PC-3 (cell line): ENCODE measurements at regions not wholly inside any gene's neighbourhood (a gene's known extent, or its start where the extent isn't known, plus 50 kb on each side); places are given as distances from the start of the nearest gene placed in this dataset.
"Not testable (repeated sequence)": the region's sequence is repeated elsewhere in the genome, so short reads cannot be mapped to it uniquely, and the experiment has no call there.

Experiments used
- ATAC-seq: fragments of 200-7000 bp; cut with Tn5 transposase; 2 replicates; pipeline ENCODE4 v1.9.1; 2020; ENCODE audit warnings: mild to moderate bottlenecking, moderate library complexity
- BruUV-seq: library from RNA; stranded (reverse); fragments of 400-500 nt; replicated peaks from 2 replicates; lab custom pipeline; 2021; lab: Mats Ljungman, UMichigan
- CTCF ChIA-PET: fragments of 300-600 bp; sonication (Branson Sonifier 250); formaldehyde crosslinking; loops from one replicate; lab custom pipeline; 2022; ENCODE audit warnings: antibody characterized with exemption; lab: Charles Lee
- POLR2A ChIA-PET: fragments of 300-600 bp; sonication (Branson Sonifier 250); formaldehyde crosslinking; loops from one replicate; lab custom pipeline; 2022; ENCODE audit warnings: antibody characterized with exemption; ENCODE audit not compliant: unreplicated experiment; lab: Charles Lee
- DNase-seq: peaks from one replicate; pipeline ENCODE4 v3.0.0-alpha.2; 2015
- H2AFZ ChIP-seq: fragments of 300-600 bp; sonication (generic); 2 replicates; pipeline ENCODE4 v1.6.0; 2016; ENCODE audit warnings: antibody characterized with exemption, low read length
- H3F3A ChIP-seq: fragments of 300-600 bp; sonication (generic); one replicate; pipeline ENCODE4 v1.6.0; 2017; ENCODE audit warnings: antibody characterized with exemption, low read length, control low read depth, mild to moderate bottlenecking; ENCODE audit not compliant: unreplicated experiment
- H3K27ac ChIP-seq: fragments of 300-600 bp; sonication (generic); 2 replicates; pipeline ENCODE4 v1.5.1; 2016; ENCODE audit warnings: mild to moderate bottlenecking, low read length
- H3K27me3 ChIP-seq: fragments of 300-600 bp; sonication (generic); 2 replicates; pipeline ENCODE4 v1.6.1; 2016; ENCODE audit warnings: low read length, mixed read lengths
- H3K36me3 ChIP-seq: fragments of 300-600 bp; sonication (generic); 2 replicates; pipeline ENCODE4 v1.6.1; 2016; ENCODE audit warnings: low read depth, mixed run types, low read length, mixed read lengths
- H3K4me1 ChIP-seq: fragments of 300-600 bp; sonication (generic); 2 replicates; pipeline ENCODE4 v1.5.1; 2016; ENCODE audit warnings: low read length; ENCODE audit not compliant: insufficient read depth
- H3K4me2 ChIP-seq: fragments of 300-600 bp; sonication (generic); 2 replicates; pipeline ENCODE4 v1.6.0; 2016; ENCODE audit warnings: low read length
- H3K4me3 ChIP-seq: fragments of 300-600 bp; sonication (generic); 2 replicates; pipeline ENCODE4 v1.5.1; 2016; ENCODE audit warnings: mild to moderate bottlenecking, low read length, mixed read lengths
- H3K79me2 ChIP-seq: fragments of 300-600 bp; sonication (generic); 2 replicates; pipeline ENCODE4 v1.6.1; 2017; ENCODE audit warnings: low read length, mixed read lengths
- H3K9ac ChIP-seq: fragments of 300-600 bp; sonication (generic); 2 replicates; pipeline ENCODE4 v1.6.0; 2016; ENCODE audit warnings: mild to moderate bottlenecking, low read length
- H3K9me2 ChIP-seq: fragments of 300-600 bp; sonication (generic); replicated peaks from 2 replicates; pipeline ENCODE4 v1.6.1; 2016; ENCODE audit warnings: mixed run types, low read length, mixed read lengths
- H3K9me3 ChIP-seq: fragments of 300-600 bp; sonication (generic); 2 replicates; pipeline ENCODE4 v1.6.1; 2016; ENCODE audit warnings: low read length, mixed read lengths
- H4K20me1 ChIP-seq: fragments of 300-600 bp; sonication (generic); 2 replicates; pipeline ENCODE4 v1.6.1; 2016; ENCODE audit warnings: low read length, mixed read lengths
- CTCF ChIP-seq: fragments of 300-600 bp; sonication (generic); conservative IDR thresholded peaks from 2 replicates; pipeline ENCODE4 v1.5.1; 2017; ENCODE audit warnings: antibody characterized with exemption, low read depth, mild to moderate bottlenecking, low read length
- EZH2 ChIP-seq: fragments of 300-600 bp; sonication (generic); IDR thresholded peaks from one replicate; pipeline ENCODE4 v1.6.1; 2017; ENCODE audit warnings: antibody characterized with exemption, mild to moderate bottlenecking, low read length; ENCODE audit not compliant: unreplicated experiment
- EZH2phosphoT487 ChIP-seq: fragments of 300-600 bp; sonication (generic); IDR thresholded peaks from 2 replicates; pipeline ENCODE4 v1.6.1; 2018; ENCODE audit warnings: mild to moderate bottlenecking, antibody characterized with exemption, low read length, borderline replicate concordance
- intact Hi-C: fragments of 100-400 bp; cut with micrococcal nuclease; formaldehyde crosslinking; loops from 2 replicates; pipeline ENCODE4 v1.9.0; 2023

GRCh38 chr4:111435986-111436744 lies 709.1 kb upstream of the FAM241A start:
- Histone ChIP-seq H3K9me2 (no peaks in the 10 kb centered on the region), H3K79me2 (no peaks in the 10 kb centered on the region), H3K27ac (no peak overlapping the region), H3K36me3 (no peaks in the 10 kb centered on the region), H3K9ac (no peak overlapping the region), H3K4me2 (no peak overlapping the region), H3K9me3 (no peaks in the 10 kb centered on the region), H3K27me3 (no peaks in the 10 kb centered on the region), H3F3A (no peaks in the 10 kb centered on the region), H4K20me1 (no peaks in the 10 kb centered on the region), H3K4me1 (peaks cover 21% of the 10 kb centered on the region), H3K4me3 (no peak overlapping the region), H2AFZ (no peak overlapping the region)
- DNase-seq (peak; percentile 30), ATAC-seq (no peak; the same call in 1 of the 2 replicates)
- ChIA-PET POLR2A (no interaction called here), CTCF (no interaction called here)
- TF ChIP-seq EZH2phosphoT487 (no peak), EZH2 (no peak), CTCF (no peak)
- intact Hi-C loops: loop anchor here (10.0 kb wide), 1 partner anchor 129 kb away; no protein-coding TSS in a partner anchor
- BruUV-seq: no TSS peak

- no peaks in the 10 kb centered on the region for H3K79me2 ChIP-seq
- H4K20me1 ChIP-seq: no peaks in the 10 kb centered on the region
- TF ChIP-seq EZH2: no peak
- TF ChIP-seq EZH2phosphoT487: no peak
- no peak for TF ChIP-seq CTCF
- no peaks in the 10 kb centered on the region for H3K9me2 ChIP-seq
- H3K27ac ChIP-seq: no peak overlapping the region
- no TSS peak for BruUV-seq
- H3K9ac ChIP-seq: no peak overlapping the region
- no peaks in the 10 kb centered on the region for H3K4me1 ChIP-seq
- H3K4me3 ChIP-seq: no peak overlapping the region
- no peaks in the 10 kb centered on the region for H3F3A ChIP-seq
- ATAC-seq: no peak
- ChIA-PET POLR2A (no interaction called here), CTCF (no interaction called here)
- H3K4me2 ChIP-seq: no peak overlapping the region
- no peaks in the 10 kb centered on the region for H3K9me3 ChIP-seq
- H3K27me3 ChIP-seq: no peaks in the 10 kb centered on the region
- intact Hi-C loops: no loop called here
- no peaks in the 10 kb centered on the region for H3K36me3 ChIP-seq
- no peak for DNase-seq
- no peak overlapping the region for H2AFZ ChIP-seq
Measured at GRCh38 chr4:111441687-111442086, 703.6 kb upstream of the FAM241A start.

GRCh38 chr4:111444836-111445235 lies 700.4 kb upstream of the FAM241A start:
- POLR2A ChIA-PET, H3K4me2 ChIP-seq, DNase-seq, intact Hi-C loops, BruUV-seq, H3K36me3 ChIP-seq, H3K9ac ChIP-seq, H3K9me2 ChIP-seq, ATAC-seq, H3K4me3 ChIP-seq, H3K27me3 ChIP-seq, H3K79me2 ChIP-seq, CTCF ChIA-PET, H3K27ac ChIP-seq, H3K4me1 ChIP-seq, H3F3A ChIP-seq, H4K20me1 ChIP-seq, H2AFZ ChIP-seq, H3K9me3 ChIP-seq: not testable (repeated sequence)
